Body of pancreas (tissue), 4 donors: ENCODE measurements at regions not wholly inside any gene's neighbourhood (a gene's known extent, or its start where the extent isn't known, plus 50 kb on each side); places are given as distances from the start of the nearest gene placed in this dataset.

Source experiments
- ATAC-seq: fragments of 150-250 bp; one replicate; pipeline ENCODE4 v1.9.1; 2016
- DNase-seq, 4 donors: peaks; one replicate each; pipeline ENCODE4 v3.0.0-alpha.2; 2019
- H3K27ac ChIP-seq, 4 donors: fragments of 200-600 bp; sonication (generic); 1 replicate in 3 of 4; 2 replicates in 1 of 4; pipeline versions ENCODE4 v1.5.1 to v1.6.1; 2016 to 2019; ENCODE audit warnings: mild to moderate bottlenecking in 1 of 4, mixed read lengths in 1 of 4, moderate library complexity in 1 of 4
- H3K27me3 ChIP-seq, 2 donors: fragments of 200-600 bp; sonication (generic); one replicate each; pipeline ENCODE4 v1.6.0; 2016; ENCODE audit warnings: mild to moderate bottlenecking in 1 of 2
- H3K36me3 ChIP-seq, 2 donors: fragments of 200-600 bp; sonication (generic); replicated peaks in 1 of 2; 2 replicates each; pipeline ENCODE4 v1.5.1; 2016; ENCODE audit warnings: low read depth in 2 of 2; ENCODE audit not compliant: insufficient read depth in 1 of 2
- H3K4me1 ChIP-seq: fragments of 200-600 bp; sonication (generic); one replicate; pipeline ENCODE4 v1.6.0; 2016
- H3K4me3 ChIP-seq, 2 donors: fragments of 200-600 bp; sonication (generic); 1 replicate in 1 of 2; 2 replicates in 1 of 2; pipeline ENCODE4 v1.5.1; 2016 to 2019
- H3K9me3 ChIP-seq, 3 donors: fragments of 200-600 bp; sonication (generic); 1 replicate in 2 of 3; 2 replicates in 1 of 3; pipeline ENCODE4 v1.5.1; 2016
- CTCF ChIP-seq, 7 experiments: fragments of 450-650 bp in 4 of 7; fragments of 200-600 bp in 3 of 7; sonication (generic) in 3 of 7; IDR thresholded peaks; one replicate each; pipeline ENCODE4 v1.5.1; 2016 to 2019; ENCODE audit warnings: antibody characterized with exemption in 7 of 7
- POLR2A ChIP-seq, 3 donors: fragments of 450-650 bp; IDR thresholded peaks; one replicate each; pipeline ENCODE4 v1.6.1; 2016; ENCODE audit warnings: antibody characterized with exemption in 3 of 3, mild to moderate bottlenecking in 2 of 3
- WGBS, 2 donors: methylation state at CpG; one replicate each; pipeline ENCODE4 v1.1.5; 2017; 5-methylcytosine and 5-hydroxymethylcytosine counted together
- intact Hi-C: fragments of 100-400 bp; cut with DNase I; formaldehyde crosslinking; loops from one replicate; pipeline ENCODE4 v1.15.1; 2023

- 32 to 39% methylated on average over 1 of the region's 1 CpG for WGBS, 2 donors
- TF ChIP-seq POLR2A (IDR thresholded peaks at IDR 0.05) (no peak), CTCF (IDR thresholded peaks at IDR 0.05) (no peak)
- no peaks in the 10 kb centered on the region for H3K36me3 ChIP-seq
- DNase-seq (no peak), ATAC-seq (no peak)
- H3K4me1 ChIP-seq, result no peaks in the 10 kb centered on the region
- no peak overlapping the region for H3K27ac ChIP-seq
- intact Hi-C loops, result no loop called here
- H3K9me3 ChIP-seq, result no peaks in the 10 kb centered on the region
- H3K27me3 ChIP-seq, result no peaks in the 10 kb centered on the region
- H3K4me3 ChIP-seq, result no peak overlapping the region
These were observed 1056.9 kb upstream of the ATXN8OS start for GRCh38 chr13:69050696-69051095.

DNA sequence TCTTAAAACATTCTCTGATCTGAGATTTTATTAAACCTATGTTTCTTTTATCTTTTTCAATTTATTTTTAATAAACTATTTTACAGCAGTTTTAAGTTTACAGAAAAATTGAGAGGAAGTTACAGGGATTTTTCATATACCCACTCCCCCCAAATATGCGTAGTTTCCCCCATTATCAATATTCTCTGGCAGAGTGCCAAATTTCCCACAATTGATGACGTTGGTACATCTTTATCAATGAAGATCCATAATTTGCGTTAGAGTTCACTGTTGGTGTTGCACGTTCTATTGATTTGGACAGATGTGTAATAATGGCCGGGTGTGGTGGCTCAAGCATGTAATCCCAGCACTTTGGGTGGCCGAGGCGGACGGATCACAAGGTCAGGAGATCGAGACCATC lies 1063.0 kb upstream of the ATXN8OS start:
- Histone ChIP-seq H3K27me3 (no peaks in the 10 kb centered on the region), H3K36me3 (no peaks in the 10 kb centered on the region), H3K27ac (no peak overlapping the region), H3K9me3 (no peaks in the 10 kb centered on the region), H3K4me1 (no peaks in the 10 kb centered on the region), H3K4me3 (no peak overlapping the region)
- intact Hi-C loops, result no loop called here
- TF ChIP-seq CTCF (IDR thresholded peaks at IDR 0.05) (no peak), POLR2A (IDR thresholded peaks at IDR 0.05) (no peak)
- DNase-seq, result no peak
- WGBS, 2 donors, result 78 to 83% methylated on average over 9 of the region's 9 CpGs
- ATAC-seq, result no peak

GRCh38 chr13:69040898-69041297 lies 1066.7 kb upstream of the ATXN8OS start:
- TF ChIP-seq POLR2A (IDR thresholded peaks at IDR 0.05) (no peak), CTCF (IDR thresholded peaks at IDR 0.05) (no peak)
- 51 to 70% methylated on average over 2 of the region's 2 CpGs for WGBS, 2 donors
- H3K27ac ChIP-seq, result no peak overlapping the region
- H3K9me3 ChIP-seq, result no peaks in the 10 kb centered on the region
- intact Hi-C loops, result no loop called here
- no peaks in the 10 kb centered on the region for H3K27me3 ChIP-seq
- H3K4me1 ChIP-seq, result no peaks in the 10 kb centered on the region
- no peak overlapping the region for H3K4me3 ChIP-seq
- H3K36me3 ChIP-seq, result no peaks in the 10 kb centered on the region
- ATAC-seq, result no peak
- no peak for DNase-seq

GRCh38 chr13:69035771-69036170 lies 1071.9 kb upstream of the ATXN8OS start:
- ATAC-seq, result no peak

More at GRCh38 chr13:69035771-69036170, 1071.9 kb upstream of the ATXN8OS start:
- no peaks in the 10 kb centered on the region for H3K9me3 ChIP-seq
- H3K4me3 ChIP-seq, result no peak overlapping the region
- no peaks in the 10 kb centered on the region for H3K36me3 ChIP-seq
- DNase-seq, result no peak
- no peaks in the 10 kb centered on the region for H3K27me3 ChIP-seq
- intact Hi-C loops, result no loop called here
- H3K4me1 ChIP-seq, result no peaks in the 10 kb centered on the region
- H3K27ac ChIP-seq, result no peak overlapping the region
- TF ChIP-seq CTCF (IDR thresholded peaks at IDR 0.05) (no peak), POLR2A (IDR thresholded peaks at IDR 0.05) (no peak)
- WGBS, 2 donors, result 68 to 74% methylated on average over 3 of the region's 3 CpGs
